T-helper 1 cell treated with Interleukin-12 subunit alpha and Interleukin-12 subunit beta and Interleukin-4 antibody, amounts not matched to agents 30 μg/mL and 1 μg/mL, for 36 hours (primary cell): ENCODE measurements at regions not wholly inside any gene's neighbourhood (a gene's known extent, or its start where the extent isn't known, plus 50 kb on each side); places are given as distances from the start of the nearest gene placed in this dataset.
"Not testable (repeated sequence)": the region's sequence is repeated elsewhere in the genome, so short reads cannot be mapped to it uniquely, and the experiment has no call there.

ENCODE experiments used
- H3K27ac Mint-ChIP-seq: one replicate; pipeline ENCODE4 v1.8.0; 2021; ENCODE audit warnings: mild to moderate bottlenecking, mixed read lengths
- H3K27me3 Mint-ChIP-seq: one replicate; pipeline ENCODE4 v1.8.0; 2021; ENCODE audit warnings: low read depth, mixed read lengths
- H3K36me3 Mint-ChIP-seq: one replicate; pipeline ENCODE4 v1.8.0; 2021; ENCODE audit warnings: low read depth, mixed read lengths
- H3K4me1 Mint-ChIP-seq: one replicate; pipeline ENCODE4 v1.8.0; 2021; ENCODE audit warnings: low read depth, mixed read lengths
- H3K4me3 Mint-ChIP-seq: one replicate; pipeline ENCODE4 v1.8.0; 2021; ENCODE audit warnings: mild to moderate bottlenecking, moderate library complexity, mixed read lengths
- H3K9me3 Mint-ChIP-seq: one replicate; pipeline ENCODE4 v1.8.0; 2021; ENCODE audit warnings: mixed read lengths

DNA sequence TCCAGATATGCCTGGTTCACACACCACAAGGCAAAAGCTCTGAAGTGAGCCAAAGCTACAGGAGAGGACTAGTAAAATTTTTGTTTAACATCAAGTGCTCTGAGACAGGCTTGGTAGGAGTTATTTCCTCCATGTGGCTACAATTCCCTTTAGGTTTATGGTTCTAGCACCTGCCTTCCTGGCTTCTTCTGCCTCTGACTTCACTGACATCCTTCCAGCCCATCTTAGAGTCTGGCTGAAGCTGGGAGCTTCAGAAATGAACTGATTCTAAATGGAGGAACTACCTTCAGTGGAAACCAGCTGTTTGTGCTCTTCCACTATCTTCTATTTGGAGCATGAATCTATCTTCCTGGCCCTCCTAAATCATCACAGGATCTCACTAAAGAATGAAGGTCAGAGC is 215.3 kb upstream of the FBXL7 start:
- no peak overlapping the region for H3K4me3 Mint-ChIP-seq
- peaks cover 20% of the 10 kb centered on the region for H3K9me3 Mint-ChIP-seq
- no peaks in the 10 kb centered on the region for H3K4me1 Mint-ChIP-seq
- no peaks in the 10 kb centered on the region for H3K36me3 Mint-ChIP-seq
- H3K27ac Mint-ChIP-seq, result no peak overlapping the region
- no peaks in the 10 kb centered on the region for H3K27me3 Mint-ChIP-seq

DNA sequence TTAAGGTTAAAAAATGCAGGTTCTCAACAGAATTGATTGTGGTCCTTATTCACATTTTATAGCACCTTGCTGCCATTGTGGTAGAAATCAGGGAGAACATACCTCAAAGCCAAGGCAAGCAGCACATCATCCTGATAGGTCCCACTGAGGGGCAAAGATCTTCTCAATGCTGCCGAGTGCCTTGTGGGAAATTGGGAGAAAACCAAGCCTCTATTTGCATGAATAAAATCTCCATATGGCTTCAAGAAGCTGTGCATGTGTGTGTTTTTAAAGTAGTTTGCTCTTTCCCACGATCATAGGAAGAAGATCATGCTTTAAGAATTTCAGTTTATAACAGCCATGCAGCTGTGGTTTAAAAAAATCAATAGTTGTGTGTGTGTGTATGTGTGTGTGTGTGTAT is 216.9 kb upstream of the FBXL7 start:
- no peaks in the 10 kb centered on the region for H3K36me3 Mint-ChIP-seq
- no peak overlapping the region for H3K4me3 Mint-ChIP-seq
- H3K9me3 Mint-ChIP-seq, result peaks cover 20% of the 10 kb centered on the region
- H3K4me1 Mint-ChIP-seq, result no peaks in the 10 kb centered on the region
- H3K27ac Mint-ChIP-seq, result no peak overlapping the region
- H3K27me3 Mint-ChIP-seq, result no peaks in the 10 kb centered on the region

DNA sequence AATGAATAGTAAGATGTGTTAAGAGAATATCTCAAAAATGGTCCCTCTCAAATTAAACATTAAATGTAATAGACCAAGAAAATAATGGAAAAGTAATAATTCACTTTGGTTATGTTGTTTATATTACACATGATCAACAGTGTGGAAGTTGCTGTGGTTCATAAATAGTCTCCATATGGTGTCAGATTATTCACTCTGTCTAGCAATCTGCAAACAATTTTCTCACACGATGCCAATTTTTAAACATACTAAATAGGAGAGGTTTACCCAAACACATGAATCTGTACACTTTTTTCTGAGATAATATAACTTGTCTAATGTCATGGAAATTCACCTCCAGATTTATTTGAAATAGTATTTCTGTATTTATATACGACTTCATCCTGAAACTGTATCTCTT is 217.4 kb upstream of the FBXL7 start:
- Mint-ChIP-seq H3K36me3 (no peaks in the 10 kb centered on the region), H3K27ac (no peak overlapping the region), H3K27me3 (no peaks in the 10 kb centered on the region), H3K4me1 (no peaks in the 10 kb centered on the region), H3K4me3 (no peak overlapping the region), H3K9me3 (peaks cover 20% of the 10 kb centered on the region)

DNA sequence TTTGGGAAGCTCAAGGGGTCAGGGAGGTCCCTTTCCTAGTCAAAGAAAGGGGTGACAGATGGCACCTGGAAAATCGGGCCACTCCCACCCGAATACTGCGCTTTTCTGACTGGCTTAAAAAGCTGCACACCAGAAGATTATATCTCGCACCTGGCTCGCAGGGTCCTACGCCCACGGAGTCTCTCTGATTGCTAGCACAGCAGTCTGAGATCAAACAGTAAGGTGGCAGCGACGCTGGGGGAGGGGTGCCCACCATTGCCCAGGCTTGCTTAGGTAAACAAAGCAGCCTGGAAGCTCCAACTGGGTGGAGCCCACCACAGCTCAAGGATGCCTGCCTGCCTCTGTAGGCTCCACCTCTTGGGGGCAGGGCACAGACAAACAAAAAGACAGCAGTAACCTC is 228.4 kb upstream of the FBXL7 start:
- H3K27ac Mint-ChIP-seq, H3K27me3 Mint-ChIP-seq, H3K4me3 Mint-ChIP-seq, H3K4me1 Mint-ChIP-seq, H3K36me3 Mint-ChIP-seq: not testable (repeated sequence)
- H3K9me3 Mint-ChIP-seq, result peaks cover 23% of the 10 kb centered on the region

DNA sequence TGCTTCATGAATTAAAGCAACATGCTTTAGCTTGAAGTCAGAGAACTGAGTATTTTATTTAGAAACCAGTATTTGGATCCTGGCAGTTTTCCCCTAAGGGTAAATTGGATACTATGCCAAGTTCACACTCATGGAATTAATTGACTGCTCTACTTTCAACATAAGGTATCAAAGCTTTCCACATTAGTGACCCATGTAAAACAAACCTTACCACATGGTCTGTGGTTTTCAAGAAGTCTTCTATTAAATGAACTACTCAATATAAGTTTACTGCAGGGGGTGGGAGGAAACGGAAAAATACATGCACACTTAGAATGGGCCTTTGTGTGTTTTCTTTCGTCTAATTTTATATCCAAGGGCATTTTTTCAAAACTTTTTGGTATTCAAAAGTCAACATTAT is 232.0 kb upstream of the FBXL7 start:
- H3K36me3 Mint-ChIP-seq, result no peaks in the 10 kb centered on the region
- H3K9me3 Mint-ChIP-seq, result peaks cover 23% of the 10 kb centered on the region
- H3K4me3 Mint-ChIP-seq, result no peak overlapping the region
- H3K4me1 Mint-ChIP-seq, result no peaks in the 10 kb centered on the region
- H3K27ac Mint-ChIP-seq, result no peak overlapping the region
- no peaks in the 10 kb centered on the region for H3K27me3 Mint-ChIP-seq

DNA sequence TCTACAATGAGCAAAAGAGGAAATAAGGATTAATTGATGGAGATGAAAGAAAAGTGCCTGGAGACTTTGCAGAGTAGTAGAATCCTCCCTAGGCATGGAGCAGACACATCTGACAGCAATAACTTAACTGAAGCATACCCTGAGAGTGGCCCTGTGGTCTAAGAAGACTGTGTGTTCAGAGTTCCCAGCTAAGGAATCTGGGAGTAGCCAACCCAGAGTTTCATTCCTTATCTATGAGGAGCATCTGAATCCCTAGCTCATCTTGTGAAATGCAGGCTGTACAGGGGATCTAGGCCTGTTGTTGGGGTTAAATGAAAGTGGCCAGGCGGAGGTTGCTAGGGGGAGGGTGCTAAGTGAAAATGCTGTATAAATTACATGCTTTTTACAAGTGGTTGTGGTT is 233.1 kb upstream of the FBXL7 start:
- no peak overlapping the region for H3K4me3 Mint-ChIP-seq
- H3K9me3 Mint-ChIP-seq, result peaks cover 23% of the 10 kb centered on the region
- no peak overlapping the region for H3K27ac Mint-ChIP-seq
- H3K27me3 Mint-ChIP-seq, result no peaks in the 10 kb centered on the region
- no peaks in the 10 kb centered on the region for H3K36me3 Mint-ChIP-seq
- H3K4me1 Mint-ChIP-seq, result no peaks in the 10 kb centered on the region

DNA sequence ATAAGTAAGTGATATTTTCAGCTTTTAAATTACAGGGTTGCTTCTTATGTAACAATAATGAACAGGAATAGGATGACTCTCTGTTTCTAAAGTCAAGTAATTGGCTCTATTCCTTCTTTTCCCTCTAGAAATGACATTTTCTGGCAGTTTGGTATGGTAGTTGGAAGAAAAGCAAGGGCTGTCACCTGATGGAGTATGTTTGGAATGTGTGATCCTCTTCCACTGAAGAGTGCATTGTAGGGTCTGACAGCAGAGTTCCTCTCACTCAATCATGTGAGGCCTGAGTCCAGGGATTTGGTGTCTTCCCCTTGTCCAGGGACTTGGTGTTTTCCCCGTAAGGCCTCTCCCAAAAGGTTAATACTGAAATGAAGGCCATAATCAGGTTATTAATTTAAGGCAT is 233.8 kb upstream of the FBXL7 start:
- no peak overlapping the region for H3K27ac Mint-ChIP-seq
- H3K27me3 Mint-ChIP-seq, result no peaks in the 10 kb centered on the region
- H3K36me3 Mint-ChIP-seq, result no peaks in the 10 kb centered on the region
- no peaks in the 10 kb centered on the region for H3K4me1 Mint-ChIP-seq
- H3K4me3 Mint-ChIP-seq, result no peak overlapping the region
- peaks cover 23% of the 10 kb centered on the region for H3K9me3 Mint-ChIP-seq

DNA sequence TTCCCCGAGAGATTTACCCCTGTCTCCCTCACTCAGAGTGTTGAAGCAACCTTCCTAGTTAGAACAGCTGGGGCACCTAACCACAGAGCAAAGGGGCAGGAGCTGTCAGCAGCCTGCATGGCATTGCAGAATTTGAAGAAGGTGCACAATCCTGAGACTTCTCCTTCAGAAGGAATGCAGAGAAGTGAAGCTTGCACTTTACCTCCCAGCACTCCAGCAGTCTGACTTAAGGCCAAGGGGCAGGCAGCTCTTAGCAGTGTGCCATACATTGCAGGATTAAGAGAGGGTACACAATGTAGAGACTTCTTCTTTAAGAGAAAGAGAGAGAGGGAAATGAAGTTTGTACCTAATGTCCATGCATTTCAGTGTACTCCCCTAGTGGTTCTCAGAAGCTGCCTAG is 236.0 kb upstream of the FBXL7 start:
- Mint-ChIP-seq H3K4me3 (no peak overlapping the region), H3K27me3 (no peaks in the 10 kb centered on the region), H3K36me3 (no peaks in the 10 kb centered on the region), H3K27ac (no peak overlapping the region), H3K4me1 (no peaks in the 10 kb centered on the region), H3K9me3 (peaks cover 8% of the 10 kb centered on the region)

DNA sequence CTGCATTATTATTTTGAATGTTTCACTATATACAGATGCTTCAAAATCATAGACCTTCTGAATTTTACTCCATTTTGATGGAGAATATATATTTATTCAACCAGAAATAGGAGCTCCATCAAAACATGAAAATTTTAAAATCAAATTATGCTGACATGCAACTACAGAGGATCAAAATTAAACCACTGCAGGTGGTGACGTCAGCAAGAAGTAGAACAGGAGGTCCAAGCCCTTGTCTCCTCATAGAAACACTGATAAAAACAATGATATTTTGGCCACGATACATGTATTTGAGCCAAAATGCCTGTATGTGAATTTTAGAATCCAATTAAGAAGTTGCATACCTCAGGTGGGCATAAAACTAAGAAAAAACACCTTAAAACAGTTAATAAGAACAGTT is 236.6 kb upstream of the FBXL7 start:
- no peak overlapping the region for H3K4me3 Mint-ChIP-seq
- H3K9me3 Mint-ChIP-seq, result peaks cover 3% of the 10 kb centered on the region
- no peaks in the 10 kb centered on the region for H3K36me3 Mint-ChIP-seq
- H3K27ac Mint-ChIP-seq, result no peak overlapping the region
- H3K27me3 Mint-ChIP-seq, result no peaks in the 10 kb centered on the region
- H3K4me1 Mint-ChIP-seq, result no peaks in the 10 kb centered on the region

DNA sequence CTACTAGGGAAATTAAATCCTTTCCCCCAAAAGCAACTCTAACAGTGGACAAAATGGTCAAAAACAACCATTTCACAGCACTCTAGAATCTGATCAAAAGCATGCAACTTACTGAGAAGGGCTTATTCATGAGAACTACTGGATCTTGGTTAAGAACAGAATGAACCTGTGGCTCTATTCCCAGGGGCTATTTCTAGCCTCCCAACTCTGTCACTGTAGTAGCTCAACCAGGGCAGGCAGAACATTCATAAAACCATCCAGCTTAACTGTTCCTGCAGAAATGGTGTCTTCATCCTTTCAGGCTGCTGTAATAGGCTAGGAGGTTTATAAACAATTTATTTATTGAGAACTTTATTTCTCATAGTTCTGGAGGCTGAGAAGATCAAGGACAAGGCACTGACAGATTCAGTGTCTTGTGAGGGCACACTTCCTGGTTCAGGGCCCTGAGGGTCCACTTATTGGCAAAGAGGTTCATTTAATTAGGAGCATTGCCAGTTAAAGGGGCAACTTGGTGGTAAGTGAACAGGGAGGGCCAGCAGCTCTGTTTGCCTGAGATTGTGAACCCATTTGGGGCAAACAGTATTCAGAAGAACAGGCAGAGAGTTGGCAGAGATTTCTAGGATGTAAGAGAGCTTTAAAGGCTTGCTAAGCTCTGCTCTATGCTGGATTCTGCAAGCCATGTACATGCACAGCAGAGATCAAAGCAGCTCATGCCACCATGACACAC is 238.5 kb upstream of the FBXL7 start:
- Mint-ChIP-seq H3K4me3 (no peak overlapping the region), H3K27me3 (no peaks in the 10 kb centered on the region), H3K4me1 (no peaks in the 10 kb centered on the region), H3K9me3 (no peaks in the 10 kb centered on the region), H3K36me3 (no peaks in the 10 kb centered on the region), H3K27ac (no peak overlapping the region)

DNA sequence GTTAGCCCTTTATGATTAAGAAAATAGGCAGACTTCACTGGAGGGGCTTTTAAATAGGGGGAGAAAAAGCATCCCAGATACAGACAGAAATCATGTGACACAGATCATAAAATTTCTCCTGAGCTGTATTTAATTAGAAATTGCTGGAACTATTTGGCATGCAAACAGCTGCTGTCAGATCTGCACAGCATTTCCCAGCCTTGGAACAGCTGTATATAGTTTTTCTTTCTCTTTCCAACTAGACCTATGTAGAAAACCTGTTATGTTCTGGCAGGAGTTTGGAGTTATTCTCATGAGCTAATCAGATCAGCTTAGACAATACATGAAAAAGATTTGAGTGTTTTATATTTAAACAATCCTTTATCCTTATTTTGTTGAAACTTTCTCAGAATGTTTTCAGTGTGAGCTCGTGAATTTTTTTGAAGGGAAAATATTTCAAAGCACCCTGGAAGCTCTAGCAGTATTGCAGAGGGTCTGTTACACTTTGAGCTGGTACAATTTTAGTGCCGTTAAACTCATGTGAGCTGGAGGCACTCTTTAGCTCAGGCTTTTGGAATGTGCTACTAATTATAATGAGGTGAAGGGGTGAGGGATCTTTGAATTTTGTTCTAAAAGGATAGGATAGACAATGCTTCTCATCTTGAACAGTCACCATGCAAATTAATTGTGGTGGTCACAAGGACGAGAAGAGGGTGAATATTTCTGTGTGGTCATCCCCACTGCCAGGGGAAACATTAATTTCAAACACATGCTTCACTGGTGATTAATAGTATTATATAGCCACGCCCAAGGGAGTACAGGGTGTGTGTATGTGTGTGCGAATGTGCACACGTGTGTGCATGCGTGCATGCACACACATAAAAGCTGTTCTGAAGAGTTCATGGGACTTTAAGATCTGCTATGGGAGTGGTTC is 239.4 kb upstream of the FBXL7 start:
- no peak overlapping the region for H3K4me3 Mint-ChIP-seq

DNA sequence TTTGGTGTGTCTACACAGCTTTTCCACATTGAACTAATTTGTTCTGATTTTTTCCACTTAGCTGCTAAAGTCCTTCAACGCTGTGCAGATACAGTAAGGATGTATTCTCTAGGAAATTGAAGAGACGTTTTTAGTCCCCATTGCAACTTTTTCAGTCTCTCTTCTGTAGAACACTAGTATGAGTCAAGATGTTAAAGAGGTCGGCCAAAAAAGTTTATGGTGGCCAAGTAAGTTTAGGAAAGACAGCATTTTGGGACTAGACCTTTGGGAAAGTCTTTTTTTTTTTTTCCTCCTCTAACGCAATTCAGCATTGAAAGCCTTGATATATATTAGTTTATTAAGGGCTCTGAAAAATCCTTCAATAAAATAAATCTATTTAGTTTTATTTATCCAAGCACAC is 243.5 kb upstream of the FBXL7 start:
- no peak overlapping the region for H3K4me3 Mint-ChIP-seq
- no peaks in the 10 kb centered on the region for H3K4me1 Mint-ChIP-seq
- H3K36me3 Mint-ChIP-seq, result no peaks in the 10 kb centered on the region
- peaks cover 3% of the 10 kb centered on the region for H3K9me3 Mint-ChIP-seq
- H3K27ac Mint-ChIP-seq, result no peak overlapping the region
- H3K27me3 Mint-ChIP-seq, result no peaks in the 10 kb centered on the region

More for the DNA sequence above, 239.4 kb upstream of the FBXL7 start:
- Mint-ChIP-seq H3K27me3 (no peaks in the 10 kb centered on the region), H3K36me3 (no peaks in the 10 kb centered on the region), H3K4me1 (no peaks in the 10 kb centered on the region), H3K27ac (no peak overlapping the region), H3K9me3 (no peaks in the 10 kb centered on the region)

DNA sequence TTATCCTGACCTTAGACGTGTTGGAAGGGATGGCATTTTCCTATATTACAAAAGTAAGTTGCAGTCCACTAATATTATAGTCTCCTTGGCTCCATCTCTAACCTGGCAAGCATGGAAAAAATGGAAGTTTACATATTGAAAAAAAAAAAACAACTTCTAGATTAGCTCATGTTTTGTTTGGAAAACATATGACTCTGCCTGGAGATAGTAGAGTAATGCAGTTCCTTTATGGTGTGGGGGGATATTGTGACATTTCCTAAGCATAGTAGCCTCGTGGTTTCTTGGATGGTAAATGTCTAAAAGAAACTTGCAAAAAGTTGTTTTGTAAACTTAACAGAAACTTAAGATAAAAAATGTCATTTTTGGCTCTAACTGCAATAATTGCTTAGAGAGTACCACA is 244.4 kb upstream of the FBXL7 start:
- Mint-ChIP-seq H3K4me1 (no peaks in the 10 kb centered on the region), H3K27me3 (no peaks in the 10 kb centered on the region), H3K9me3 (peaks cover 3% of the 10 kb centered on the region), H3K27ac (no peak overlapping the region), H3K4me3 (no peak overlapping the region), H3K36me3 (no peaks in the 10 kb centered on the region)

DNA sequence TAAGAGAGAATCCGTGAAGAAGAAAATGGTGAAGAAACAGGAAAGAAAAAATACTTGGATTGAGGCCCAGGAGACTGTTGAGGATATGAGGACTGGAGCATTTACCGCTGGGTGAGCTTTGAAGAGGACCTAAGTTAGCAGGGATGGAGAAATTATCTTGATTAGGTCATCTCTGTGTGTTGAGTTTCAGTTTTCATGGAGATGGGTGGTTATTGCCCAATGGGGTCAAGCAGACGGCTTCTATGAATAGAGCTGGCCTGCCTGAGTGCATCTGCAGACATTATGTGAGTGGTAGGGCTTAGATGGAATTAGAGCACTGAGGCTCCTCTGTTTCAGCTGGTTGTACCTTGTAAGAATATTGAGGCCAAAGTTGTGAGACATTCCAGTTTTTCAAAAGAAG is 245.4 kb upstream of the FBXL7 start:
- H3K4me1 Mint-ChIP-seq, result no peaks in the 10 kb centered on the region
- no peak overlapping the region for H3K4me3 Mint-ChIP-seq
- H3K36me3 Mint-ChIP-seq, result no peaks in the 10 kb centered on the region
- no peak overlapping the region for H3K27ac Mint-ChIP-seq
- no peaks in the 10 kb centered on the region for H3K27me3 Mint-ChIP-seq
- peaks cover 3% of the 10 kb centered on the region for H3K9me3 Mint-ChIP-seq

DNA sequence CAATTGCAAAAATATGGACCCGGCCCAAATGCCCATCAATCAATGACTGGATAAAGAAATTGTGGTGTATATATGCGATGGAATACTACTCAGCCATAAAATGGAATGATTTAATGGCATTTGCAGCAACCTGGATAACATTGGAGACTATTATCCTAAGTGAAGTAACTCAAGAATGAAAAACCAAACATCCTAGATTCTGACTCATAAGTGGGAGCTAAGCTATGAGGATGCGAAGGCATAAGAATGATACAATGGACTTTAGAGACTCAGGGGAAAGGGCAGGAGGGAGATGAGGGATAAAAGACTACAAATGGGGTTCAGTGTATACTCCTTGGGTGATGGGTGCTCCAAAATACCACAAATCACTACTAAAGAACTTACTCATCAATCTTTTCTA is 247.6 kb upstream of the FBXL7 start:
- Mint-ChIP-seq H3K36me3 (no peaks in the 10 kb centered on the region), H3K27ac (no peak overlapping the region), H3K27me3 (no peaks in the 10 kb centered on the region), H3K4me3 (no peak overlapping the region), H3K4me1 (no peaks in the 10 kb centered on the region), H3K9me3 (peaks cover 11% of the 10 kb centered on the region)
